ENCODE measurements at regions not wholly inside any gene's neighbourhood (a gene's known extent, or its start where the extent isn't known, plus 50 kb on each side); places are given as distances from the start of the nearest gene placed in this dataset.
A peak's percentile ranks its signal among the peaks of the same experiment; 100 is the strongest.

GRCh38 chr3:194220901-194221326 is 85.0 kb downstream of the HES1 start:
- Mint-ChIP-seq H3K27me3 (ENCODE audit: insufficient read depth) (peaks cover 36% of the 10 kb centered on the region), H3K4me1 (ENCODE audit: low read depth) (peaks cover 22% of the 10 kb centered on the region), H3K36me3 (ENCODE audit: low read depth) (no peaks in the 10 kb centered on the region), H3K27ac (peak overlapping the region; percentile 41; the same call in 1 of the 2 replicates), H3K4me3 (no peak overlapping the region), H3K9me3 (no peaks in the 10 kb centered on the region)
- DNase-seq = peak; percentile 35
- TF ChIP-seq CTCF (IDR thresholded peaks at IDR 0.05) = no peak

GRCh38 chr3:194221336-194221735 is 85.4 kb downstream of the HES1 start:
- Mint-ChIP-seq H3K27me3 (ENCODE audit: insufficient read depth) (peaks cover 36% of the 10 kb centered on the region), H3K9me3 (no peaks in the 10 kb centered on the region), H3K4me1 (ENCODE audit: low read depth) (peaks cover 22% of the 10 kb centered on the region), H3K36me3 (ENCODE audit: low read depth) (no peaks in the 10 kb centered on the region), H3K27ac (no peak overlapping the region), H3K4me3 (no peak overlapping the region)
- DNase-seq = no peak
- TF ChIP-seq CTCF (IDR thresholded peaks at IDR 0.05) = no peak

- Mint-ChIP-seq H3K9me3 (no peaks in the 10 kb centered on the region), H3K4me3 (no peak overlapping the region), H3K36me3 (ENCODE audit: low read depth) (no peaks in the 10 kb centered on the region), H3K4me1 (ENCODE audit: low read depth) (peaks cover 22% of the 10 kb centered on the region), H3K27ac (no peak overlapping the region), H3K27me3 (ENCODE audit: insufficient read depth) (peaks cover 42% of the 10 kb centered on the region)
- DNase-seq = no peak
- TF ChIP-seq CTCF (IDR thresholded peaks at IDR 0.05) = no peak
Measured at GRCh38 chr3:194223951-194224350, 88.0 kb downstream of the HES1 start.

- Mint-ChIP-seq H3K27me3 (ENCODE audit: insufficient read depth) (peaks cover 42% of the 10 kb centered on the region), H3K36me3 (ENCODE audit: low read depth) (no peaks in the 10 kb centered on the region), H3K9me3 (no peaks in the 10 kb centered on the region), H3K27ac (no peak overlapping the region), H3K4me1 (ENCODE audit: low read depth) (peaks cover 20% of the 10 kb centered on the region), H3K4me3 (no peak overlapping the region)
- no peak for DNase-seq
- no peak for TF ChIP-seq CTCF (IDR thresholded peaks at IDR 0.05)
Measured at GRCh38 chr3:194224471-194225417, 88.8 kb downstream of the HES1 start.

- no peak for DNase-seq
- Mint-ChIP-seq H3K27me3 (ENCODE audit: insufficient read depth) (peaks cover 42% of the 10 kb centered on the region), H3K4me1 (ENCODE audit: low read depth) (peaks cover 14% of the 10 kb centered on the region), H3K9me3 (no peaks in the 10 kb centered on the region), H3K36me3 (ENCODE audit: low read depth) (no peaks in the 10 kb centered on the region), H3K4me3 (no peak overlapping the region), H3K27ac (no peak overlapping the region)
- TF ChIP-seq CTCF (IDR thresholded peaks at IDR 0.05) = no peak
Measured at GRCh38 chr3:194225418-194225812, 89.5 kb downstream of the HES1 start.
